ENCODE measurements at regions not wholly inside any gene's neighbourhood (a gene's known extent, or its start where the extent isn't known, plus 50 kb on each side); places are given as distances from the start of the nearest gene placed in this dataset.

GRCh38 chr7:155382802-155383171, 75.1 kb upstream of the EN2 start:
- TF ChIP-seq CTCF (conservative IDR thresholded peaks at IDR 0.05 in 1 of 2, IDR thresholded peaks at IDR 0.05 in 1 of 2; ENCODE audit: extremely low read depth in 1 of 2, insufficient read depth in 1 of 2, low read depth in 1 of 2, low read length in 2 of 2): no peak
- TF ChIP-seq EZH2 (IDR thresholded peaks at IDR 0.05; ENCODE audit: borderline replicate concordance, low read length): no peak

All from mammary epithelial cell (primary cell).